Stimulated activated CD4-positive, alpha-beta T cell treated with anti-CD3 and anti-CD28 coated beads, Interleukin-15, amount 100 ng/mL, for 1 hour (primary cell): ENCODE measurements at regions not wholly inside any gene's neighbourhood (a gene's known extent, or its start where the extent isn't known, plus 50 kb on each side); places are given as distances from the start of the nearest gene placed in this dataset.

Experiments used
- DNase-seq, 2 donors: peaks; one replicate each; pipeline ENCODE4 v3.0.0-alpha.2; 2020; ENCODE audit warnings: low read depth in 1 of 2, low spot score in 1 of 2

GRCh38 chr10:29925771-29926692, 133.4 kb downstream of the JCAD start:
- DNase-seq = no peak

- DNase-seq = no peak
Measured at GRCh38 chr10:29924436-29924835, 134.9 kb downstream of the JCAD start.

- DNase-seq = no peak
Measured at GRCh38 chr10:29923416-29923965, 135.9 kb downstream of the JCAD start.

- DNase-seq = no peak
Measured at GRCh38 chr10:29922892-29923291, 136.5 kb downstream of the JCAD start.

- no peak for DNase-seq
Measured at GRCh38 chr10:29922226-29922625, 137.2 kb downstream of the JCAD start.

GRCh38 chr10:29921071-29921446, 138.3 kb downstream of the JCAD start:
- DNase-seq = no peak

- no peak for DNase-seq
Measured at GRCh38 chr10:29920408-29921070, 138.8 kb downstream of the JCAD start.

- no peak for DNase-seq
Measured at GRCh38 chr10:29918623-29919400, 140.6 kb downstream of the JCAD start.

GRCh38 chr10:29917311-29917710, 142.1 kb downstream of the JCAD start:
- no peak for DNase-seq

GRCh38 chr10:29916669-29917068, 142.7 kb downstream of the JCAD start:
- DNase-seq = no peak

GRCh38 chr10:29914986-29915785, 144.2 kb downstream of the JCAD start:
- no peak for DNase-seq

GRCh38 chr10:29908962-29909361, 150.4 kb downstream of the JCAD start:
- DNase-seq = no peak

- DNase-seq = no peak
Measured at GRCh38 chr10:29900865-29901264, 158.5 kb downstream of the JCAD start.

GRCh38 chr10:29897999-29898716, 161.2 kb downstream of the JCAD start:
- DNase-seq = no peak

- no peak for DNase-seq
Measured at GRCh38 chr10:29897430-29897829, 162.0 kb downstream of the JCAD start.

GRCh38 chr10:29896053-29896452, 163.3 kb downstream of the JCAD start:
- no peak for DNase-seq

GRCh38 chr10:29895456-29895855, 163.9 kb downstream of the JCAD start:
- DNase-seq = no peak

GRCh38 chr10:29888321-29888720, 171.1 kb downstream of the JCAD start:
- DNase-seq = no peak

GRCh38 chr10:29886299-29886698, 173.1 kb downstream of the JCAD start:
- no peak for DNase-seq

- DNase-seq = no peak
Measured at GRCh38 chr10:29883231-29883630, 176.2 kb downstream of the JCAD start.
